ENCODE measurements at regions not wholly inside any gene's neighbourhood (a gene's known extent, or its start where the extent isn't known, plus 50 kb on each side); places are given as distances from the start of the nearest gene placed in this dataset.

- TF ChIP-seq EZH2 (IDR thresholded peaks at IDR 0.05; ENCODE audit: borderline replicate concordance, low read depth, low read length, severe bottlenecking) (no peak), CTCF (IDR thresholded peaks at IDR 0.05; ENCODE audit: borderline replicate concordance, extremely low read depth, low read length, poor library complexity, severe bottlenecking) (no peak)
- Histone ChIP-seq H4K20me1 (ENCODE audit: insufficient read depth, low read length) (no peaks in the 10 kb centered on the region), H3K27ac (ENCODE audit: low read length) (no peak overlapping the region), H3K9me3 (ENCODE audit: insufficient read depth, low read length, severe bottlenecking) (no peaks in the 10 kb centered on the region), H3K36me3 (ENCODE audit: insufficient read depth, low read length) (no peaks in the 10 kb centered on the region), H3K79me2 (ENCODE audit: insufficient read depth, low read length) (no peaks in the 10 kb centered on the region), H2AFZ (ENCODE audit: low read depth, low read length) (no peak overlapping the region), H3K4me1 (ENCODE audit: insufficient read depth, low read length) (no peaks in the 10 kb centered on the region), H3K4me3 (ENCODE audit: low read depth in 1 of 2, low read length in 2 of 2) (no peak overlapping the region), H3K27me3 (ENCODE audit: insufficient read depth, low read length, poor library complexity) (no peaks in the 10 kb centered on the region), H3K4me2 (ENCODE audit: insufficient read depth, low read length) (no peak overlapping the region), H3K9ac (ENCODE audit: low read depth, low read length) (no peak overlapping the region)
- DNase-seq (no peak), ATAC-seq (ENCODE audit: insufficient read depth, low read depth) (no peak)
Observed at GRCh38 chr4:129167640-129168260, 71.8 kb downstream of the C4orf33 start.

GRCh38 chr4:129172181-129172580, 76.2 kb downstream of the C4orf33 start:
- Histone ChIP-seq H3K4me3 (ENCODE audit: low read depth in 1 of 2, low read length in 2 of 2) (no peak overlapping the region), H3K27ac (ENCODE audit: low read length) (no peak overlapping the region), H3K9ac (ENCODE audit: low read depth, low read length) (no peak overlapping the region), H3K36me3 (ENCODE audit: insufficient read depth, low read length) (no peaks in the 10 kb centered on the region), H3K27me3 (ENCODE audit: insufficient read depth, low read length, poor library complexity) (no peaks in the 10 kb centered on the region), H3K9me3 (ENCODE audit: insufficient read depth, low read length, severe bottlenecking) (no peaks in the 10 kb centered on the region), H3K4me1 (ENCODE audit: insufficient read depth, low read length) (no peaks in the 10 kb centered on the region), H4K20me1 (ENCODE audit: insufficient read depth, low read length) (no peaks in the 10 kb centered on the region), H3K4me2 (ENCODE audit: insufficient read depth, low read length) (no peak overlapping the region), H3K79me2 (ENCODE audit: insufficient read depth, low read length) (no peaks in the 10 kb centered on the region), H2AFZ (ENCODE audit: low read depth, low read length) (no peak overlapping the region)
- TF ChIP-seq CTCF (IDR thresholded peaks at IDR 0.05; ENCODE audit: borderline replicate concordance, extremely low read depth, low read length, poor library complexity, severe bottlenecking) (no peak), EZH2 (IDR thresholded peaks at IDR 0.05; ENCODE audit: borderline replicate concordance, low read depth, low read length, severe bottlenecking) (no peak)
- DNase-seq: no peak
- ATAC-seq (ENCODE audit: insufficient read depth, low read depth): no peak

- Histone ChIP-seq H3K27me3 (ENCODE audit: insufficient read depth, low read length, poor library complexity) (no peaks in the 10 kb centered on the region), H3K4me2 (ENCODE audit: insufficient read depth, low read length) (no peak overlapping the region), H3K4me3 (ENCODE audit: low read depth in 1 of 2, low read length in 2 of 2) (no peak overlapping the region), H2AFZ (ENCODE audit: low read depth, low read length) (no peak overlapping the region), H3K9ac (ENCODE audit: low read depth, low read length) (no peak overlapping the region), H4K20me1 (ENCODE audit: insufficient read depth, low read length) (no peaks in the 10 kb centered on the region), H3K4me1 (ENCODE audit: insufficient read depth, low read length) (no peaks in the 10 kb centered on the region), H3K27ac (ENCODE audit: low read length) (no peak overlapping the region), H3K79me2 (ENCODE audit: insufficient read depth, low read length) (no peaks in the 10 kb centered on the region), H3K36me3 (ENCODE audit: insufficient read depth, low read length) (no peaks in the 10 kb centered on the region), H3K9me3 (ENCODE audit: insufficient read depth, low read length, severe bottlenecking) (no peaks in the 10 kb centered on the region)
- DNase-seq (no peak), ATAC-seq (ENCODE audit: insufficient read depth, low read depth) (no peak)
- TF ChIP-seq EZH2 (IDR thresholded peaks at IDR 0.05; ENCODE audit: borderline replicate concordance, low read depth, low read length, severe bottlenecking): no peak
- no peak for TF ChIP-seq CTCF (IDR thresholded peaks at IDR 0.05; ENCODE audit: borderline replicate concordance, extremely low read depth, low read length, poor library complexity, severe bottlenecking)
Observed at GRCh38 chr4:129176864-129177263, 80.9 kb downstream of the C4orf33 start.

Data from DND-41 (cell line).